Stimulated activated CD4-positive, alpha-beta T cell treated with anti-CD3 and anti-CD28 coated beads, Interleukin-2, amount 100 ng/mL, for 48 hours (primary cell): ENCODE measurements at regions not wholly inside any gene's neighbourhood (a gene's known extent, or its start where the extent isn't known, plus 50 kb on each side); places are given as distances from the start of the nearest gene placed in this dataset.
"Not testable (repeated sequence)": the region's sequence is repeated elsewhere in the genome, so short reads cannot be mapped to it uniquely, and the experiment has no call there.

Source experiments
- DNase-seq, 2 donors: peaks; one replicate each; pipeline ENCODE4 v3.0.0-alpha.2; 2020

GRCh38 chr3:106029954-106030626 is 161.3 kb upstream of the CBLB start:
- no peak for DNase-seq

GRCh38 chr3:106030627-106030963 is 161.8 kb upstream of the CBLB start:
- DNase-seq, result no peak

- DNase-seq, result no peak
These were observed 163.7 kb upstream of the CBLB start for GRCh38 chr3:106032479-106032878.

- no peak for DNase-seq
These were observed 164.8 kb upstream of the CBLB start for GRCh38 chr3:106033654-106034053.

GRCh38 chr3:106034313-106034712 is 165.5 kb upstream of the CBLB start:
- DNase-seq, result no peak

GRCh38 chr3:106035619-106036018 is 166.8 kb upstream of the CBLB start:
- DNase-seq, result no peak

GRCh38 chr3:106036696-106037095 is 167.9 kb upstream of the CBLB start:
- DNase-seq, result no peak

GRCh38 chr3:106047221-106047620 is 178.4 kb upstream of the CBLB start:
- no peak for DNase-seq

- no peak for DNase-seq
These were observed 180.2 kb upstream of the CBLB start for GRCh38 chr3:106048946-106049481.

- no peak for DNase-seq
These were observed 181.0 kb upstream of the CBLB start for GRCh38 chr3:106049821-106050220.

GRCh38 chr3:106056931-106057330 is 188.1 kb upstream of the CBLB start:
- DNase-seq, result no peak

- DNase-seq, result no peak
These were observed 189.7 kb upstream of the CBLB start for GRCh38 chr3:106058475-106058874.

- DNase-seq, result no peak
These were observed 191.2 kb upstream of the CBLB start for GRCh38 chr3:106059953-106060517.

- no peak for DNase-seq
These were observed 195.1 kb upstream of the CBLB start for GRCh38 chr3:106063909-106064308.

GRCh38 chr3:106065831-106066230 is 197.0 kb upstream of the CBLB start:
- DNase-seq, result no peak

GRCh38 chr3:106067711-106068110 is 198.9 kb upstream of the CBLB start:
- no peak for DNase-seq

- DNase-seq, result no peak
These were observed 199.6 kb upstream of the CBLB start for GRCh38 chr3:106068381-106068780.

GRCh38 chr3:106068795-106069194 is 200.0 kb upstream of the CBLB start:
- DNase-seq, result no peak

GRCh38 chr3:106070187-106070586 is 201.4 kb upstream of the CBLB start:
- DNase-seq, result no peak

- no peak for DNase-seq
These were observed 202.5 kb upstream of the CBLB start for GRCh38 chr3:106071306-106071705.

GRCh38 chr3:106072596-106072995 is 203.8 kb upstream of the CBLB start:
- DNase-seq, result not testable (repeated sequence)

- not testable (repeated sequence) for DNase-seq
These were observed 205.0 kb upstream of the CBLB start for GRCh38 chr3:106073806-106074205.

GRCh38 chr3:106075731-106076130 is 206.9 kb upstream of the CBLB start:
- not testable (repeated sequence) for DNase-seq

GRCh38 chr3:106078635-106079034 is 209.8 kb upstream of the CBLB start:
- no peak for DNase-seq

GRCh38 chr3:106082616-106083015 is 213.8 kb upstream of the CBLB start:
- DNase-seq, result no peak
